Medulla oblongata (tissue), 1 donor: ENCODE measurements at regions not wholly inside any gene's neighbourhood (a gene's known extent, or its start where the extent isn't known, plus 50 kb on each side); places are given as distances from the start of the nearest gene placed in this dataset.
"Not testable (repeated sequence)": the region's sequence is repeated elsewhere in the genome, so short reads cannot be mapped to it uniquely, and the experiment has no call there.

Source experiments
- DNase-seq: peaks from one replicate; pipeline ENCODE4 v3.0.0-alpha.2; 2015; ENCODE audit errors: extremely low spot score

GRCh38 chrX:8105531-8105930 is 65.5 kb downstream of the VCX2 start:
- no peak for DNase-seq

GRCh38 chrX:8103655-8104054 is 67.4 kb downstream of the VCX2 start:
- DNase-seq: no peak

GRCh38 chrX:8091510-8091909 is 79.6 kb downstream of the VCX2 start:
- DNase-seq: no peak

- no peak for DNase-seq
Observed at GRCh38 chrX:8090906-8091305, 80.2 kb downstream of the VCX2 start.

- no peak for DNase-seq
Observed at GRCh38 chrX:8090482-8090881, 80.6 kb downstream of the VCX2 start.

- DNase-seq: no peak
Observed at GRCh38 chrX:8089141-8089540, 81.9 kb downstream of the VCX2 start.

GRCh38 chrX:8084006-8084405 is 87.1 kb downstream of the VCX2 start:
- no peak for DNase-seq

- no peak for DNase-seq
Observed at GRCh38 chrX:8083286-8083685, 87.8 kb downstream of the VCX2 start.

- DNase-seq: no peak
Observed at GRCh38 chrX:8075636-8076035, 95.4 kb downstream of the VCX2 start.

GRCh38 chrX:8067754-8068462 is 103.2 kb downstream of the VCX2 start:
- DNase-seq: no peak

GRCh38 chrX:8052909-8053308 is 118.2 kb downstream of the VCX2 start:
- no peak for DNase-seq

GRCh38 chrX:8049827-8050226 is 121.2 kb downstream of the VCX2 start:
- no peak for DNase-seq

- no peak for DNase-seq
Observed at GRCh38 chrX:8048466-8048865, 121.3 kb upstream of the PNPLA4 start.

GRCh38 chrX:8044947-8045346 is 117.7 kb upstream of the PNPLA4 start:
- DNase-seq: no peak

GRCh38 chrX:8043546-8043945 is 116.3 kb upstream of the PNPLA4 start:
- no peak for DNase-seq

- DNase-seq: no peak
Observed at GRCh38 chrX:8043121-8043520, 115.9 kb upstream of the PNPLA4 start.

GRCh38 chrX:8042304-8042703 is 115.1 kb upstream of the PNPLA4 start:
- no peak for DNase-seq

GRCh38 chrX:8039711-8040110 is 112.5 kb upstream of the PNPLA4 start:
- not testable (repeated sequence) for DNase-seq

- DNase-seq: peak; percentile 2
Observed at GRCh38 chrX:8037593-8038348, 110.6 kb upstream of the PNPLA4 start.

GRCh38 chrX:8036914-8037313 is 109.7 kb upstream of the PNPLA4 start:
- DNase-seq: no peak

GRCh38 chrX:8034058-8034457 is 106.8 kb upstream of the PNPLA4 start:
- no peak for DNase-seq

- DNase-seq: no peak
Observed at GRCh38 chrX:8033175-8033574, 106.0 kb upstream of the PNPLA4 start.

- DNase-seq: no peak
Observed at GRCh38 chrX:8030361-8030760, 103.1 kb upstream of the PNPLA4 start.
